ENCODE measurements at regions not wholly inside any gene's neighbourhood (a gene's known extent, or its start where the extent isn't known, plus 50 kb on each side); places are given as distances from the start of the nearest gene placed in this dataset.

DNA sequence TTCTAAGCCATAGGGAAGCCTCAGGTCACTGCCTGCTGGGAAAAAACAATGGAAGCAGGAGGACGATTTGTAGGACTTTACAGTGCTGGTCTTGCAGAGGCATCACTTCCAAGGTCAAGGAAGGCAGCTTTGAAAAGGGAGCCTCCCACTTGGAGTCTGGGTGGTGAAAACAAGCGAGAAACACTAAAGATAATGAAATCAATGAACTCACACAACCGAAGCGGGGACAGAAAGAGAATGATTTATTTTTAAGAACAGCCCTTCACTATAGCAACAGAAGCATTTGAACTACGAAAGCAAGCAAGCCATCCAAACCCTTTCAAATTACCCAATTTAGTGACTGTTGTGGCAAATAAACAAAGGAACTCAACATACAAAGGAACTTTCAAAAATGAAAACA lies 227.5 kb downstream of the THBS2 start:
- TF ChIP-seq, protein P1, sequence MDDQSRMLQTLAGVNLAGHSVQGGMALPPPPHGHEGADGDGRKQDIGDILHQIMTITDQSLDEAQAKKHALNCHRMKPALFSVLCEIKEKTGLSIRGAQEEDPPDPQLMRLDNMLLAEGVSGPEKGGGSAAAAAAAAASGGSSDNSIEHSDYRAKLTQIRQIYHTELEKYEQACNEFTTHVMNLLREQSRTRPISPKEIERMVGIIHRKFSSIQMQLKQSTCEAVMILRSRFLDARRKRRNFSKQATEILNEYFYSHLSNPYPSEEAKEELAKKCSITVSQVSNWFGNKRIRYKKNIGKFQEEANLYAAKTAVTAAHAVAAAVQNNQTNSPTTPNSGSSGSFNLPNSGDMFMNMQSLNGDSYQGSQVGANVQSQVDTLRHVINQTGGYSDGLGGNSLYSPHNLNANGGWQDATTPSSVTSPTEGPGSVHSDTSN (IDR thresholded peaks at IDR 0.05): no peak
- TF ChIP-seq RAD21 (IDR thresholded peaks at IDR 0.05; ENCODE audit: low read length) (no peak), POLR2AphosphoS5 (IDR thresholded peaks at IDR 0.05; ENCODE audit: low read depth, low read length) (no peak), RCOR1 (IDR thresholded peaks at IDR 0.05; ENCODE audit: low read length) (no peak), GABPA (IDR thresholded peaks at IDR 0.05; ENCODE audit: low read depth) (no peak), RFX5 (IDR thresholded peaks at IDR 0.05; ENCODE audit: low read length) (no peak), ELF1 (IDR thresholded peaks at IDR 0.05) (no peak), NRF1 (IDR thresholded peaks at IDR 0.05; ENCODE audit: low read depth, low read length) (no peak)
- TF ChIP-seq, protein P2, sequence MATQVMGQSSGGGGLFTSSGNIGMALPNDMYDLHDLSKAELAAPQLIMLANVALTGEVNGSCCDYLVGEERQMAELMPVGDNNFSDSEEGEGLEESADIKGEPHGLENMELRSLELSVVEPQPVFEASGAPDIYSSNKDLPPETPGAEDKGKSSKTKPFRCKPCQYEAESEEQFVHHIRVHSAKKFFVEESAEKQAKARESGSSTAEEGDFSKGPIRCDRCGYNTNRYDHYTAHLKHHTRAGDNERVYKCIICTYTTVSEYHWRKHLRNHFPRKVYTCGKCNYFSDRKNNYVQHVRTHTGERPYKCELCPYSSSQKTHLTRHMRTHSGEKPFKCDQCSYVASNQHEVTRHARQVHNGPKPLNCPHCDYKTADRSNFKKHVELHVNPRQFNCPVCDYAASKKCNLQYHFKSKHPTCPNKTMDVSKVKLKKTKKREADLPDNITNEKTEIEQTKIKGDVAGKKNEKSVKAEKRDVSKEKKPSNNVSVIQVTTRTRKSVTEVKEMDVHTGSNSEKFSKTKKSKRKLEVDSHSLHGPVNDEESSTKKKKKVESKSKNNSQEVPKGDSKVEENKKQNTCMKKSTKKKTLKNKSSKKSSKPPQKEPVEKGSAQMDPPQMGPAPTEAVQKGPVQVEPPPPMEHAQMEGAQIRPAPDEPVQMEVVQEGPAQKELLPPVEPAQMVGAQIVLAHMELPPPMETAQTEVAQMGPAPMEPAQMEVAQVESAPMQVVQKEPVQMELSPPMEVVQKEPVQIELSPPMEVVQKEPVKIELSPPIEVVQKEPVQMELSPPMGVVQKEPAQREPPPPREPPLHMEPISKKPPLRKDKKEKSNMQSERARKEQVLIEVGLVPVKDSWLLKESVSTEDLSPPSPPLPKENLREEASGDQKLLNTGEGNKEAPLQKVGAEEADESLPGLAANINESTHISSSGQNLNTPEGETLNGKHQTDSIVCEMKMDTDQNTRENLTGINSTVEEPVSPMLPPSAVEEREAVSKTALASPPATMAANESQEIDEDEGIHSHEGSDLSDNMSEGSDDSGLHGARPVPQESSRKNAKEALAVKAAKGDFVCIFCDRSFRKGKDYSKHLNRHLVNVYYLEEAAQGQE (IDR thresholded peaks at IDR 0.05; ENCODE audit: low read depth, low read length): no peak
- 73% methylated on average over 5 of the region's 5 CpGs for WGBS (ENCODE audit: low lambda C conversion rate)
- H3K79me2 ChIP-seq (ENCODE audit: insufficient read depth): no peaks in the 10 kb centered on the region
- no peaks in the 10 kb centered on the region for H3K9me2 ChIP-seq
- H3F3A ChIP-seq (replicated peaks; ENCODE audit: insufficient read depth): no peaks in the 10 kb centered on the region
- no peak overlapping the region for H3K4me3 ChIP-seq (ENCODE audit: low read depth in 2 of 2, low read length in 1 of 2)
- H3K9ac ChIP-seq: no peak overlapping the region
- H3K9me3 ChIP-seq: no peaks in the 10 kb centered on the region
- peaks cover 0 to 11% of the 10 kb centered on the region in 2 experiments; a peak in 2 of 4 replicates for H3K4me1 ChIP-seq (ENCODE audit: control insufficient read depth in 1 of 2, insufficient read depth in 2 of 2, low read depth in 1 of 2, low read length in 1 of 2)
- no peaks in the 10 kb centered on the region for H3K36me3 ChIP-seq (replicated peaks in 1 of 2; ENCODE audit: control insufficient read depth in 1 of 2, insufficient read depth in 2 of 2, low read length in 1 of 2)
- H2AFZ ChIP-seq (ENCODE audit: low read depth): no peak overlapping the region
- no peaks in the 10 kb centered on the region for H3K27me3 ChIP-seq (ENCODE audit: insufficient read depth)
- ChIA-PET POLR2A (no interaction called here), CTCF (no interaction called here)
- no peak overlapping the region for H3K4me2 ChIP-seq
- H4K20me1 ChIP-seq (ENCODE audit: insufficient read depth): no peaks in the 10 kb centered on the region
- H3K27ac ChIP-seq (ENCODE audit: low read depth in 2 of 2, low read length in 1 of 2): no peak overlapping the region
- DNase-seq: no peak

DNA sequence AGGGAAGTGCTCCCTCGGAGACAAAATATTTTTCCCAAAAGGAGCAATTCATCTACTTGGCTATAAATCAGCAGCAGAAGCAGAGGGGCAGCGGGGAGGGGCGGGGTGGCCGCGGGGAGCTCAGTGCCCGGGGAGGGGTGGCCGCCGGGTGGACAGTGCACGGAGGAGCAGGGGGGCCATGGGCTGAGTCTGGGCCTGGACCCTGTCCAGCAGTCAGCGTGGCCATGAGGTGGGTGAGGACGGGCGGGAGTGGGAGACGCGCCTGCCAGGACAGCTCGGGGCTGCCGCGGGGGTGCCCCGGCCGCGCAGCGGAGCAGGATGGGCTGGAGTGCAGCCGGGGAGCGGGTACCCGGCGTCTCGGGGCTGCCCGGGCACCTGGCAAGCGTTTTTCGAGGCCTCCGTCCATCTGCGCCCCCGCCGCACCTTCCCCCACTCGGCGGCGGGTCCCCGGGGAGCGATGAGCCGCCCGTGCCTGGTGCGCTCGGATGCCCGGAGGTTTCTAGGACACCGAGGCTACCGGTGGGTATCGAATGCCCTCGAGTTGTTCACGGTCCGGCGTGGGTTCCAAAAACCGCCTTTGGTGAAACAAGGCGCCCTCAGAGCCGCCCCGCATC lies 229.5 kb downstream of the THBS2 start:
- Histone ChIP-seq H3K4me3 (ENCODE audit: low read depth in 2 of 2, low read length in 1 of 2) (peak overlapping the region in 1 of 2 experiments; percentile 10; a peak in 1 of 4 replicates), H2AFZ (ENCODE audit: low read depth) (no peak overlapping the region), H3K9me2 (no peaks in the 10 kb centered on the region), H3K9me3 (no peaks in the 10 kb centered on the region), H3K4me2 (no peak overlapping the region), H3K4me1 (ENCODE audit: control insufficient read depth in 1 of 2, insufficient read depth in 2 of 2, low read depth in 1 of 2, low read length in 1 of 2) (peaks cover 0 to under 1% of the 10 kb centered on the region in 2 experiments; a peak in 1 of 4 replicates), H3K9ac (no peak overlapping the region), H3K27me3 (ENCODE audit: insufficient read depth) (no peaks in the 10 kb centered on the region), H4K20me1 (ENCODE audit: insufficient read depth) (no peaks in the 10 kb centered on the region), H3K79me2 (ENCODE audit: insufficient read depth) (no peaks in the 10 kb centered on the region), H3K36me3 (replicated peaks in 1 of 2; ENCODE audit: control insufficient read depth in 1 of 2, insufficient read depth in 2 of 2, low read length in 1 of 2) (no peaks in the 10 kb centered on the region), H3F3A (replicated peaks; ENCODE audit: insufficient read depth) (no peaks in the 10 kb centered on the region), H3K27ac (ENCODE audit: low read depth in 2 of 2, low read length in 1 of 2) (no peak overlapping the region)
- ChIA-PET POLR2A (no interaction called here), CTCF (interaction anchor here (0.6 kb wide), 1 partner anchor 422 kb away, joined by 3 read pairs; no protein-coding TSS in a partner anchor)
- peak; percentile 79 for DNase-seq
- WGBS (ENCODE audit: low lambda C conversion rate): 67% methylated on average over 24 of the region's 54 CpGs
- TF ChIP-seq, protein P3, sequence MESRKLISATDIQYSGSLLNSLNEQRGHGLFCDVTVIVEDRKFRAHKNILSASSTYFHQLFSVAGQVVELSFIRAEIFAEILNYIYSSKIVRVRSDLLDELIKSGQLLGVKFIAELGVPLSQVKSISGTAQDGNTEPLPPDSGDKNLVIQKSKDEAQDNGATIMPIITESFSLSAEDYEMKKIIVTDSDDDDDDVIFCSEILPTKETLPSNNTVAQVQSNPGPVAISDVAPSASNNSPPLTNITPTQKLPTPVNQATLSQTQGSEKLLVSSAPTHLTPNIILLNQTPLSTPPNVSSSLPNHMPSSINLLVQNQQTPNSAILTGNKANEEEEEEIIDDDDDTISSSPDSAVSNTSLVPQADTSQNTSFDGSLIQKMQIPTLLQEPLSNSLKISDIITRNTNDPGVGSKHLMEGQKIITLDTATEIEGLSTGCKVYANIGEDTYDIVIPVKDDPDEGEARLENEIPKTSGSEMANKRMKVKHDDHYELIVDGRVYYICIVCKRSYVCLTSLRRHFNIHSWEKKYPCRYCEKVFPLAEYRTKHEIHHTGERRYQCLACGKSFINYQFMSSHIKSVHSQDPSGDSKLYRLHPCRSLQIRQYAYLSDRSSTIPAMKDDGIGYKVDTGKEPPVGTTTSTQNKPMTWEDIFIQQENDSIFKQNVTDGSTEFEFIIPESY (IDR thresholded peaks at IDR 0.05; ENCODE audit: borderline replicate concordance, low read depth): no peak
- TF ChIP-seq NRF1 (IDR thresholded peaks at IDR 0.05; ENCODE audit: low read depth, low read length) (no peak), FOXJ3 (CRISPR knock-in tag; IDR thresholded peaks at IDR 0.05) (no peak), NFIC (IDR thresholded peaks at IDR 0.05; ENCODE audit: borderline replicate concordance) (no peak), TEAD4 (IDR thresholded peaks at IDR 0.05; ENCODE audit: borderline replicate concordance, insufficient read depth) (no peak), TAF1 (IDR thresholded peaks at IDR 0.05; ENCODE audit: borderline replicate concordance, low read depth, low read length) (no peak), EP300 (IDR thresholded peaks at IDR 0.05; ENCODE audit: borderline replicate concordance in 1 of 2, low read depth in 1 of 2, low read length in 1 of 2) (no peak), GABPA (IDR thresholded peaks at IDR 0.05; ENCODE audit: low read depth) (no peak), EZH2phosphoT487 (IDR thresholded peaks at IDR 0.05; ENCODE audit: borderline replicate concordance, low read depth) (no peak), MEF2A (IDR thresholded peaks at IDR 0.05; ENCODE audit: borderline replicate concordance, low read depth) (no peak), MXI1 (IDR thresholded peaks at IDR 0.05; ENCODE audit: low read depth, low read length) (no peak)
- TF ChIP-seq, protein P4, sequence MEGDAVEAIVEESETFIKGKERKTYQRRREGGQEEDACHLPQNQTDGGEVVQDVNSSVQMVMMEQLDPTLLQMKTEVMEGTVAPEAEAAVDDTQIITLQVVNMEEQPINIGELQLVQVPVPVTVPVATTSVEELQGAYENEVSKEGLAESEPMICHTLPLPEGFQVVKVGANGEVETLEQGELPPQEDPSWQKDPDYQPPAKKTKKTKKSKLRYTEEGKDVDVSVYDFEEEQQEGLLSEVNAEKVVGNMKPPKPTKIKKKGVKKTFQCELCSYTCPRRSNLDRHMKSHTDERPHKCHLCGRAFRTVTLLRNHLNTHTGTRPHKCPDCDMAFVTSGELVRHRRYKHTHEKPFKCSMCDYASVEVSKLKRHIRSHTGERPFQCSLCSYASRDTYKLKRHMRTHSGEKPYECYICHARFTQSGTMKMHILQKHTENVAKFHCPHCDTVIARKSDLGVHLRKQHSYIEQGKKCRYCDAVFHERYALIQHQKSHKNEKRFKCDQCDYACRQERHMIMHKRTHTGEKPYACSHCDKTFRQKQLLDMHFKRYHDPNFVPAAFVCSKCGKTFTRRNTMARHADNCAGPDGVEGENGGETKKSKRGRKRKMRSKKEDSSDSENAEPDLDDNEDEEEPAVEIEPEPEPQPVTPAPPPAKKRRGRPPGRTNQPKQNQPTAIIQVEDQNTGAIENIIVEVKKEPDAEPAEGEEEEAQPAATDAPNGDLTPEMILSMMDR (IDR thresholded peaks at IDR 0.05): no peak
